Fibroblast of the aortic adventitia (primary cell): ENCODE measurements at regions not wholly inside any gene's neighbourhood (a gene's known extent, or its start where the extent isn't known, plus 50 kb on each side); places are given as distances from the start of the nearest gene placed in this dataset.

Experiments used
- DNase-seq: peaks from one replicate; pipeline ENCODE4 v3.0.0-alpha.2; 2010; ENCODE audit warnings: low read depth
- H3K4me3 ChIP-seq: 2 replicates; pipeline ENCODE4 v1.5.1; 2011; ENCODE audit warnings: low read depth, mild to moderate bottlenecking, control low read depth, low read length, moderate library complexity
- TF ChIP-seq, protein P1 (sequence below): IDR thresholded peaks from 2 replicates; pipeline ENCODE4 v1.5.1; 2011; ENCODE audit warnings: mild to moderate bottlenecking, low read length, control low read depth, inconsistent platforms; ENCODE audit not compliant: insufficient read depth

DNA sequence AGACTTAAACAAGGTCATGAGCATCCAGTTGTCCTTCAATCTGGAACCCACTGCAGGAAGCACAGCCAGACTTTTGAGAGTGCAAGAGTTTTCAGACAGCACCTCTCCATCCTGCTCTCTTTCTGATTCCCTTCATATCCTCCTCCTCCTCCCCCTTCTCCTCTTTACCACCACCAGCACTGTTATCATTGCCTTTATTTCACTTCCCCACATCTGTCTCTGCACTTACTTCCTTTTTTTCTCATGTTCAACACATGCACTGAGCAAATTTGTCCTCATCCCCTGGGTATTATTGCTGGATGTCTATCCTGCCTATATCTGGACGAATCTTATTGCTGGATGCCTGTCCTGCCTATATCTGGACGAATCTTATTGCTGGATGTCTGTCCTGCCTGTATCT lies 554.8 kb downstream of the DHX35 start:
- TF ChIP-seq, protein P1, sequence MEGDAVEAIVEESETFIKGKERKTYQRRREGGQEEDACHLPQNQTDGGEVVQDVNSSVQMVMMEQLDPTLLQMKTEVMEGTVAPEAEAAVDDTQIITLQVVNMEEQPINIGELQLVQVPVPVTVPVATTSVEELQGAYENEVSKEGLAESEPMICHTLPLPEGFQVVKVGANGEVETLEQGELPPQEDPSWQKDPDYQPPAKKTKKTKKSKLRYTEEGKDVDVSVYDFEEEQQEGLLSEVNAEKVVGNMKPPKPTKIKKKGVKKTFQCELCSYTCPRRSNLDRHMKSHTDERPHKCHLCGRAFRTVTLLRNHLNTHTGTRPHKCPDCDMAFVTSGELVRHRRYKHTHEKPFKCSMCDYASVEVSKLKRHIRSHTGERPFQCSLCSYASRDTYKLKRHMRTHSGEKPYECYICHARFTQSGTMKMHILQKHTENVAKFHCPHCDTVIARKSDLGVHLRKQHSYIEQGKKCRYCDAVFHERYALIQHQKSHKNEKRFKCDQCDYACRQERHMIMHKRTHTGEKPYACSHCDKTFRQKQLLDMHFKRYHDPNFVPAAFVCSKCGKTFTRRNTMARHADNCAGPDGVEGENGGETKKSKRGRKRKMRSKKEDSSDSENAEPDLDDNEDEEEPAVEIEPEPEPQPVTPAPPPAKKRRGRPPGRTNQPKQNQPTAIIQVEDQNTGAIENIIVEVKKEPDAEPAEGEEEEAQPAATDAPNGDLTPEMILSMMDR = no peak
- no peak for DNase-seq
- no peak overlapping the region for H3K4me3 ChIP-seq

DNA sequence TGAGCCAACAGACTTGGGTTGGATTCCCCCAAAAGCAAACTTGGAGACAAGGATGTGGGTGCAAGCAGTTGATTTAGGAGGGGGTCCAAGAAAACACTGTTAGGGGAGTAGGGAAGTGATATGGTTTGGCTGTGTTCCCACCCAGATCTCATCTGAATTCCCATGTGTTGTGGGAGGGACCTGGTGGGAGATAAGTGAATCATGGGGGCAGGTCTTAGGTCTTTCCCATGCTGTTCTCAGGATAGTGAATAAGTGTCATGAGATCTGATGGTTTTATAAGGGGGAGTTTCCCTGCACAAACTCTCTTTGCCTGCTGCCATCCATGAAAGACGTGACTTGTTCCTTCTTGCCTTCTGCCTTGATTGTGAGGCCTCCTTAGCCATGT lies 542.6 kb downstream of the DHX35 start:
- TF ChIP-seq, protein P1 = no peak
- no peak for DNase-seq
- H3K4me3 ChIP-seq = no peak overlapping the region

DNA sequence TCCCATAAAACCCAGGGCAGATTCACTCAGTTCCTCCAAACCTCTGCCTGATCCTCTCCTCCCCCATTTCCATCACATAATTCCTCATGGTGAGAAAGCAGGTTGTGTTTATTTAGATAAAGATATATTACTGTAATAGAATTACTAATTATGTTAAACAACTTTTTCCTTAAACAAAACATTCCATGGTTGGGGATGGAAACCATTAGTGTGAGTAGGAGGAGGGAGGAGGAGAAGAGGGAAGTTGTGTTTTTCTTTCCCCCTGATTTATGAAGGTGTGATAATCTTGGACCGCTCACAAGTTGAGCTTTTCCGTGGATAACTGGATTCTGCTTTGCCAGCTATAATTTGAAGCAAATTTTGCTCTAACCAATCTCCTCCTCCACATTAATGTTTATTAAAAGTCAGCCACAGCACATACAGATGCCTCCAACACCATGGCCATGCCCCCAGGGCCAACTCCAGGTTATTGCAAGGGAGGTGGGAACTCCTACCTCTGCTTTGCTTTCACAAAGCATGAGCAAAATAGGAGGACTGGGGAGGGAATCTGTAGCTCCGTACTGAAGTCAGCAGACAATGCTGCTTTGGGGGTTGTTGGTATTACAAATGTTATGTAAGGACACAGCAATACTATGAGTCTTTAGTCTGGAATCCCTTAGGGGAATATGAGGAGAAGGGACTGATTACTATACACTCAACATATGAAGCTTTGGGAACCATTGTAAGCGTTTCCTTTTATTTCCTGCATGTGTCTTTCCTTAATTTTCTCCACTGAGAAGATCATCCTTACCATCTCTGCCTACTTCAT lies 542.0 kb downstream of the DHX35 start:
- TF ChIP-seq, protein P1 = no peak
- no peak overlapping the region for H3K4me3 ChIP-seq
- DNase-seq = no peak

DNA sequence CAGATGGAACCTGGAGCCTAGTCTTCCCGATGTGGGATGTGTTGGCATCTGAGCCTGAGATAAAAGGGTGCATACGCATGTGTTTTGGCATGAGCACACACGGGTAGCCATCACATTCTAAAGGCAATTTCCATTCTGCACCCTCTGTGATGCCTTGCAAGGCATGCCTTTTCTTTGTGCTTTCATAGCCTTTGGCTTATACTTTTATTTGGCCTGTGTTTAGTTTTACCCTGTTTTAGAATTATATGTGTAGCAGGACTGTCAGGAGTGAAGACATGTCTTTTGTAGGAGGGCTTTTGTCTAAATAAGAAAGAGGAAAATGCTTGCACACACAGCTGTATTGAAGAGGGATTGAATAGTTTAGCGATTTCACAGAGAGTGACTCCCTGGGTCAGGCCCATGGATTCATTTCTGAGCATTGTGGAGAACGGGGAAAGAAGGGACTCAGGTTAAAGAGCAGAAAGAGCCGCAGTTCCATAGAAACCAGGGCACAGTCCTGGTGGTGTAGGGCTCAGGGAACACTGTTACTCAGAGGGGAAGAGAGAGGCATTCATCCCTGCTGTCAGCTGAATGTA lies 530.2 kb downstream of the DHX35 start:
- no peak for DNase-seq
- no peak overlapping the region for H3K4me3 ChIP-seq
- TF ChIP-seq, protein P1 = no peak

DNA sequence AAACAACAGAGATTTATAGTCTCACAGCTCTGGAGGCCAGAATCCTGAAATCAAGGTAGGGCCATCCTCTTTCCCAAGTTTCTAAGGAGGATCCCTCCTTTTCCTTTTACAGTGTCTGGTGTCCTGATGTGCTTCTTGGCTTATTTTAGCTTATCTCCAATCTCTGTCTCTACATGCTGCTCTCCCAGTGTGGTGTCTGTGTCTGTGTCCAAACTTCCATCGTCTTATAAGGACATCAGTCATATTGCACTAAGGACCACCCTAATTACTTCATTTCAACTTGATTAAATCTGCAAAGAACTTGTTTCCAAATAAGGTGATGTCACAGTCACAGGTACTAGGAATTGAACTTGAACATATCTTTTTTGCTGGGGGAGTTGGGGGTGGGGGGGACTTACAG lies 529.6 kb downstream of the DHX35 start:
- TF ChIP-seq, protein P1 = no peak
- no peak overlapping the region for H3K4me3 ChIP-seq
- no peak for DNase-seq

DNA sequence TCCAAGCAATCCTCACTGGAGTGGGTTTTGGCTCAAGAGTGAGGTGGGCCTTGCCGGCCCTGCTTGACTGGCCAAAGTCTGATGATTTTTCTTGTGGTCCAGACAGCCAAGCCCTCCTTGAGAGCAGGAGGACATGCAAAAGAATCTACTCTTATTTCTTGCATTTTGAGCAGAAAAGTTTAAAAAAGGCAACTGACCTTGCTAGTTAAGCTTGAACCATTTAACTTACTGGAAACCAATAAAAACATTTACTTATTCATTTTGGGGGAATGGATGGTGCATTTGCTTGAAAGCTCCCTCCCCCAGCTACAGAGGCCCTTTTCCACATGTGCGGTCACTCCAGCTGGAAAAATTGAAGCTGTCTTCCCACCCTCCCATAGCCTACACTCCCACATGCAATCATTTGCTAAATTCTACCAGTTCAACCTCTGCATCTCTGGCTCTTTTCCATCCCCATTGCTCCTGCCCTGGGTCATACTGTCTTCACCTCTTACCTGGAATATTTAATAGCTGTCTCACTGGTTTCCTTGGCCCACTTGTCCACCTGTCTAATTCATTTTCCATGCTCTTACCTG lies 527.9 kb downstream of the DHX35 start:
- TF ChIP-seq, protein P1 = no peak
- no peak overlapping the region for H3K4me3 ChIP-seq
- DNase-seq = no peak
